ENCODE measurements at regions not wholly inside any gene's neighbourhood (a gene's known extent, or its start where the extent isn't known, plus 50 kb on each side); places are given as distances from the start of the nearest gene placed in this dataset.

DNA sequence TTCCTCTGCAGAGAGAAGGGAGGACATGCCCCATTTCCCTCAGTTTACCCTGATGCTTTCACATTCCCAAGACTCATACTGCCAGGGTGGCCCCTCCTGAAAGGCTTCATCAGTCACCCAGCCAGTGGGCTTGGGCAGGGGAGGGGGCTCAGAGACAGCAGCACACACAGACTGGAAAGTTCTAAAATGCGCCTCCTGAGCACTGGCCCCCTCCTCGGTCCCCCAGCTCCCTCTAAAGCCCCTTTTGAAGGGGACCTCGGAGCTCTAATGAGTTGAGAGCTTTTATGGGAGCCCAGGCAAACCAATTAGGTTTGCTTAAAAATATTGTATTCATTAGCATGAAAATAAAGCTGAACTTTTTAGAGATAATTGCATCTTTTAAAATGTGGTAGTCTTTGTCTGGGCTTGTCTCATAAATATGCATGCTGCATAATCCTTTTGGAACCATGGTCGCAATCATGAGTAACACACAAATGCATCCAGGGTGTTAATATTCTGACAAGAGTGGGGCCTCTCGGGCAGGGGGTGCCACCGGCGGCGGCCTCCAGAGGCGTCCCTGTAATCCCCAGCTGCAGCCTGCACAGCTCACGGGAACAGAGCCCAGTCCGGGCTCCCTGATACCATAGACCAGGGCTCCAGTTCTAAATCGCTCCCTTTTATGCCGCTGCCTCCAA, 78.5 kb downstream of the RPLP1 start:
- no peak for DNase-seq

- DNase-seq, result peak in 1 of 2 experiments; percentile 22
Measured at GRCh38 chr15:69531665-69532027, 79.0 kb downstream of the RPLP1 start.

- no peak for DNase-seq
Measured at GRCh38 chr15:69532066-69532465, 79.4 kb downstream of the RPLP1 start.

- DNase-seq, result no peak
Measured at GRCh38 chr15:69532856-69533255, 80.2 kb downstream of the RPLP1 start.

GRCh38 chr15:69533522-69533921, 80.9 kb downstream of the RPLP1 start:
- no peak for DNase-seq

- DNase-seq, result no peak
Measured at GRCh38 chr15:69535101-69535638, 82.6 kb downstream of the RPLP1 start.

GRCh38 chr15:69535998-69536397, 83.4 kb downstream of the RPLP1 start:
- no peak for DNase-seq

- peak; percentile 57 to 74 for DNase-seq
Measured at GRCh38 chr15:69536726-69537512, 84.3 kb downstream of the RPLP1 start.

DNA sequence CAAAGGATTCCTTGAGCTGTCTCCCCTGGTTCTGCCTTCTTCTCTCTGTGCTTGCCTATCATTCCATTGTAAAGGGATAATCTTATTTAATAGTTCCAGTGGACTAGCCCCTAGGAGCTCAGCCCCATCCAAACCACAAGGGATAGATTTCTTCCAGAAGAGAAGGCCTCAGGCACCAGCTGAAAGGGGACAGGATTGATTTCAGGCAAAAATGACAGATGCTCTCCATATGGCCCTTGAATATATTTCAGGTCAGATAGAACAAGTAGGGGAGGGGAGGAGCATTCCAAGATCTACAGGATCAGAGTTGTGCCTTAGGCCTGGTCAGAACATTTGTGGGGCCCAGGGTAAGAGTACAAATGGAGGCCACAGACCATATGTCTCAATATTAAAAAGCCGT, 85.3 kb downstream of the RPLP1 start:
- DNase-seq, result no peak

- DNase-seq, result no peak
Measured at GRCh38 chr15:69538379-69538778, 85.8 kb downstream of the RPLP1 start.

DNA sequence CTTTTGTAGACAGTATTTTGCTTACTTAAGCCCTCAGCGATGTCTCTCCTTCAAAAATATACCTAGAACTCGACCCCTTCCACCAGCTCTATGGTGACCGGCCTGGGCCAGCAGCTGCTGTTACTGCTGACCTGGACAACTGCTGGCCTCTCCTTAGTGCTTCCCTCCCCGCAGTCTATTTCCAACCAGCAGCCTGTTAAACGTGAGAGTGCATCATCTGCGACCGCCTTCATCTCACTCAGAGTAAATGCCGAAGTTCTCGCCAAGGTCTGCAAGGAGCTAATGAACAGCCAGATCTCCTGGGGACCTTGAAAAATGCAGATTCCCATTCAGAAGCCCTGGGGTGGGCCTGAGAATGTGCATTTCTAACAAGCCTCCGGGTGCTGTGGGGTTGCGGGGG, 86.7 kb downstream of the RPLP1 start:
- DNase-seq, result no peak

- DNase-seq, result peak in 1 of 2 experiments; percentile 19
Measured at GRCh38 chr15:69540622-69541021, 88.0 kb downstream of the RPLP1 start.

DNA sequence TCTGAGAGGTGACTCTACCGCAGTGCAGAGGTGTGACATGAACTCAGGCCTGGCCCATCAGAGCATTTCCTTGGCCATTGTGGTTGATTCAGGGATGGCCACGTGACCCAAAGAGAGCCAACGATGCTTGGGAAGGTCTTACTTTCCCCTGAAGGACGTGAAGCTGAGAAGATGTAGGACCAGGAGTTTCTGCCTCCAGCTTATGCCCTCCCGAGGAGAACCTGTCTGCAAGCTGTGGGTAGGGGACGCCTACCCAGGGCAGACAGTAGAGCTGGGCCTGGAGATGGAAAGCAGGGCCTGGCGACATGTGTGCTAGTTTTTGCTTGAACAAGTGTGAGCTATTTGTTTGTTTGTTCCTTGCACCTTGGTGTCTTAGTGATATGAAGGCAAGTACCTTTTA, 89.4 kb downstream of the RPLP1 start:
- no peak for DNase-seq

DNA sequence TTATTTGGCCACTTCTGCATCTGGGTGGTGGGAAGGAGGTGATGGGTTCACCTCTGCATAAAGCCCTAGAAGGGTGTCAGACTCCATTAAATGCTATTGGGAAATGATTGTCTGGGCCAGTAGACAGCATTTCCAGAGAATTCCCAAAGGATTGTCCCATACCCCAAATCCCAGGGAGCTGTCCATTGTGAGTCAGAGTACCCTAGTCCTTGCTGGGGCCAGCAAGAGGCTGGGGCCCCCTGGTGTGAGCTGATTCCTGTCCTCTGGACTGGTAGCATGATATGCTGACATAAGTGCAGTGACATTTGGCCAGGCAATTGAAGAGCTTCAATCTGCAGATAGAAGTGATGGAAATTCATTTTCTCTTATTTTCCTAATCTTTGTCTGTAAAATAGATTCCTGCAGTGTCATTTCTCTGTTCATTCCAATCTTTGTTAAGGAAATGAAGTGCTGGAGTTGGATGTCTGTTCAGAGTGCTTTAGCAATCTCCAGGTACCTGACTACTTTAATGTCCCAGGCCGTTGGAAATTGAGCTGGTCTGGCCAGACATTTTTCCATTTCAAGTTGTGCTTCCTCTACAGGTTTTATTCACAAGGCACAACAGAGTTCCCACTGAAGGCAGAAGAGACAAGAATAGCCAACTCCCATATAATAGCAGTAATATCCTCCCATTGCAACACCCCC, 91.2 kb downstream of the RPLP1 start:
- DNase-seq, result no peak

- DNase-seq, result no peak
Measured at GRCh38 chr15:69544365-69545113, 91.9 kb downstream of the RPLP1 start.

- no peak for DNase-seq
Measured at GRCh38 chr15:69546182-69546581, 93.6 kb downstream of the RPLP1 start.

DNA sequence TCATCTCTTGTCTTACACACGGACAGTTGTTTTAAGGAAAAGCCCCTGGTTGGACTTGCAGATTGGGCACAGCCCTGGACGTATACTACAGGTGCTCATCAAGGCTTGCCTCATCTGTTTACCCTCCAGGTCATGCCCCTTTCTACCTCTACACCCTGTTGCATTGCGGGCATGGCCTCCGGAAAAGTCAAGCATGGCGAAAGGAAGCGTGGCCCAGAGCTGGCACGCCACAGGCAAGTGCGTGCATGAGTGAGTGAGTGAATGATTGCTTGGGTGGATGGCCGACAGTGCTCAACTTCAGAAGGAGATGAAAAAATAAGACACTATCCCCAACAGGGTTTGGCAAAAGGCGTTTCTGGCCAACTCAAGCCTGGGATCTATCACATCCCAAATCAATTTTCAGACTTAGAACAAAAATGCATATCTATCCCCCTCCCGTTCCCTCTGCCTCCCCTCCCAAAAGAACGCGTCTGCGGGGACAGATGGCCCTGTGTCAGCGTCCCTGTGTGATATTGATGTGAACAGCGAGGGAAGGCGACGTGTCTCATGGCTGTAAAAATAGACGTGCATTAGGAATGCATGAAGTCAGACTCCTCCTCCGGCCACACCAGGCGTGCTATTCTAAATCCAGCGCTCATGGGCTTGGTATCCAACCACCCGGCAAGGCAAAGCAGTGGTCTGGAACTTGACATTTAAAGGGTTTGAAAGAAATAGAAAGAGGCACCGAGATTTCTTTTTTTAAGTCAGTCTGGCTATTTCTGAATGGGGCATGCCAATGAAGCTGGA, 96.0 kb downstream of the RPLP1 start:
- DNase-seq, result no peak

- no peak for DNase-seq
Measured at GRCh38 chr15:69551391-69552056, 98.9 kb downstream of the RPLP1 start.

GRCh38 chr15:69552057-69552815, 99.6 kb downstream of the RPLP1 start:
- DNase-seq, result no peak

DNA sequence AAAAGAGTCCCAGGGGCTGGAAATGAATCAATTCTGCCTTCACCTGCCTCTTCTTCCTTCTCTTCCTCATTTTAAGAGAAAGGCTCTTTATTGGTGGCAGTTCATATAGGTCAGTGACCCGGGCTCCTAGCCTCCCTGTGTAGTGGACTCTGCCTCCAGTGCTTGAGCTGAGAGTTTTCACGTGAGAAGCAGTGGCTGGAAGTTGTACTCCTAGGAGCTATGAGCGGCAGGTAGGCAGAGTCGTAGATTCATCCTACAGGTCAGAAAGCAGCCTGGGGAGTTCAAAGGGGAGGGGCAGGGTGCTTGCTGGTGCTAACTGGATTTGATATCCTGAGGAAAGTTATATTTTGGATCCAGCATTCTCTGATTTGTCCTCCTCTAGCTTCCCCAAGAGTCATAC, 101.1 kb downstream of the RPLP1 start:
- no peak for DNase-seq

Measured in NCI-H526 (cell line).